ENCODE measurements at regions not wholly inside any gene's neighbourhood (a gene's known extent, or its start where the extent isn't known, plus 50 kb on each side); places are given as distances from the start of the nearest gene placed in this dataset.

DNA sequence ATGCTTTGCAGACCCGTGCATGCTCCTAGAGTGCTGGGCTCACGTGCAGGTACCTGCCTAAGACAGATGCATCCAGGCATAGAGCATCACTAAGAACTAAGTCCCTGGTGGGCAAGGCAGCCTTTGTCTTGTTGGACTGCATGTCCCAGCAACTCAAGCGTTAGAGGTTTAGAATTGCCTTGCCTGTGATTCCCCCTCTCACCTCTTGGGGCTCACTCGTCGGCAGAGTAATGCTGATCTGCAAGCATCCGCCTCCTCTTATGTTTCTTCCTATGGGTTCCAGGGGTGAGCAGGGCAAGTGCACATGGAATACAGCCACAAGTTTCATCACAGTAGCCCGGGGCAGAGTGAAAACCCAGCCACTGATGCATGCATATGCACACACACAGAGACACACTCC lies 646.1 kb upstream of the AMELY start:
- TF ChIP-seq, protein P1, sequence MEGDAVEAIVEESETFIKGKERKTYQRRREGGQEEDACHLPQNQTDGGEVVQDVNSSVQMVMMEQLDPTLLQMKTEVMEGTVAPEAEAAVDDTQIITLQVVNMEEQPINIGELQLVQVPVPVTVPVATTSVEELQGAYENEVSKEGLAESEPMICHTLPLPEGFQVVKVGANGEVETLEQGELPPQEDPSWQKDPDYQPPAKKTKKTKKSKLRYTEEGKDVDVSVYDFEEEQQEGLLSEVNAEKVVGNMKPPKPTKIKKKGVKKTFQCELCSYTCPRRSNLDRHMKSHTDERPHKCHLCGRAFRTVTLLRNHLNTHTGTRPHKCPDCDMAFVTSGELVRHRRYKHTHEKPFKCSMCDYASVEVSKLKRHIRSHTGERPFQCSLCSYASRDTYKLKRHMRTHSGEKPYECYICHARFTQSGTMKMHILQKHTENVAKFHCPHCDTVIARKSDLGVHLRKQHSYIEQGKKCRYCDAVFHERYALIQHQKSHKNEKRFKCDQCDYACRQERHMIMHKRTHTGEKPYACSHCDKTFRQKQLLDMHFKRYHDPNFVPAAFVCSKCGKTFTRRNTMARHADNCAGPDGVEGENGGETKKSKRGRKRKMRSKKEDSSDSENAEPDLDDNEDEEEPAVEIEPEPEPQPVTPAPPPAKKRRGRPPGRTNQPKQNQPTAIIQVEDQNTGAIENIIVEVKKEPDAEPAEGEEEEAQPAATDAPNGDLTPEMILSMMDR (IDR thresholded peaks at IDR 0.05) = no peak
- TF ChIP-seq POLR2A (IDR thresholded peaks at IDR 0.05) = no peak
- no peak for TF ChIP-seq EP300 (IDR thresholded peaks at IDR 0.05)

Measured in ovary (tissue), 3 donors.